NCI-H1436 treated with DMSO at 0.1 percent for 48 hours (cell line): ENCODE measurements at regions not wholly inside any gene's neighbourhood (a gene's known extent, or its start where the extent isn't known, plus 50 kb on each side); places are given as distances from the start of the nearest gene placed in this dataset.

Experiments
- DNase-seq: peaks from one replicate; lab custom pipeline; 2025; lab: John Stamatoyannopoulos, UW

- DNase-seq = no peak
These were observed 101.2 kb upstream of the KLF3 start for GRCh38 chr4:38562751-38563198.

- DNase-seq = peak; percentile 16
These were observed 100.1 kb upstream of the KLF3 start for GRCh38 chr4:38563707-38564495.

- no peak for DNase-seq
These were observed 98.5 kb upstream of the KLF3 start for GRCh38 chr4:38565271-38566199.

DNA sequence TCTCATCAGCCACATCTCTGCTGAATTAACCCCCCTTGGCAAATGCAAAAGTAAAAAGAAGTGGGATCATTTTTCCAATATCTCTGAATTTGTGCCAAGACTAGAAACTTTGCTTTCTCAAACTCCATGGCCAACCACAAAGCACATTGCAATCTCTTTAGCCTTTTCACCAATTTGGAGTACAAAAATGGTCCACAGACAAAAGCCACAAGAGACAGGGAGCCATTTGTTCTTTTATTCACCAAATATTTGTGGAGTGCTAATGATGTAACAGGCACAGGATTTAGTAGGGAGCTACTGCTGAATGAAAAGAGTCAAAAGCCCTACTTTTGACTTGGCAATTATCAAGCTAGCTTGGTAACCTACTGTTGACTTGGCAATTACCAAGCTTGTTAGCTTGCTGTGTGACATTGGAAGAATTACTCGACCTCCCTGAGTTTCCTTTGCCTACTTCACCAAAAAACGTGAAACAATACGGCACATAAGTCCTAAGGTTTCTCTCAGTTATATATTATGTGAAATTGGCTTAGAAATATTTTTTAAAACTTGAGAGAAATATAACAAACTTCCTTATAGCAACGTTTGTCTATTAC lies 97.1 kb upstream of the KLF3 start:
- no peak for DNase-seq

- no peak for DNase-seq
These were observed 96.5 kb upstream of the KLF3 start for GRCh38 chr4:38567457-38567856.

GRCh38 chr4:38568768-38569167 lies 95.2 kb upstream of the KLF3 start:
- peak; percentile 11 for DNase-seq

GRCh38 chr4:38570647-38571276 lies 93.2 kb upstream of the KLF3 start:
- DNase-seq = no peak

- DNase-seq = no peak
These were observed 91.2 kb upstream of the KLF3 start for GRCh38 chr4:38572793-38573192.

DNA sequence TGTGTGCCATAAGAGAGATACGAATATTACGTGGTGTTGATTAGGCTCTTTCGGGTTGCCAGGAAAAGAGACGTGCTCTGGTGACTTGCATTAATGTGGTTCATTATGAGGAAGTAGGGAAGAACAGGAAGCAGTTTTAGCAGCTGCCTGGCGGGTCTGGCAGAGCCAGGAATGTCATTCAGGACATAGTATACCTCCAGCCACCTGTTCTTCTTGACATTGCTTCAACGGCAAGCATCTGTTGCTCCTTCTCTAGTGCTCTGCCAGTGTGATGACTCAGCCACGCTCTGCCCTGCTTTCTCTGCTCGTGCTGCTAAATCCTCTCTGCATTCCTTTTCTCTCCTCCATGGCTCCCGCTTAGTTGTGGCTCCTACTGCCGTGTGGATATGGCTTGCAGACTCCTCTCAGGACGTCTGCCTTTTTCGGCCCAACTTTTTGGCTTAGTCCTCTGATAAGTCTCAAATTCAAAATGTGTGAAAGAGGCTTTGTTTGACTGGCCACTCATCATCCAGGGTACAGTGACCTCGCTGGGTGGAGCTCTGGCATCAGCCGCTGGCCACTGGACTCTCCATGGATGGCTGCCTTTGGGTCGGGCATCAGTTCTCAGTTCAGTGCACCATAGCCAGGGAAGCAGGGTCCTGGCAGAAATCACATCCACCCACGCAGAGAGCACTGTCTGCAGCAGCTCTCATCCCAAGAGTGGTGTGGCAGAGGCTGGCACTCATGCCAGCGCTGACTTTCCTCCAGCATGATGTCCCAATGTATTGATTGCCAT lies 89.3 kb upstream of the KLF3 start:
- no peak for DNase-seq

GRCh38 chr4:38576767-38577166 lies 87.2 kb upstream of the KLF3 start:
- DNase-seq = no peak

- DNase-seq = no peak
These were observed 86.5 kb upstream of the KLF3 start for GRCh38 chr4:38577462-38577861.

DNA sequence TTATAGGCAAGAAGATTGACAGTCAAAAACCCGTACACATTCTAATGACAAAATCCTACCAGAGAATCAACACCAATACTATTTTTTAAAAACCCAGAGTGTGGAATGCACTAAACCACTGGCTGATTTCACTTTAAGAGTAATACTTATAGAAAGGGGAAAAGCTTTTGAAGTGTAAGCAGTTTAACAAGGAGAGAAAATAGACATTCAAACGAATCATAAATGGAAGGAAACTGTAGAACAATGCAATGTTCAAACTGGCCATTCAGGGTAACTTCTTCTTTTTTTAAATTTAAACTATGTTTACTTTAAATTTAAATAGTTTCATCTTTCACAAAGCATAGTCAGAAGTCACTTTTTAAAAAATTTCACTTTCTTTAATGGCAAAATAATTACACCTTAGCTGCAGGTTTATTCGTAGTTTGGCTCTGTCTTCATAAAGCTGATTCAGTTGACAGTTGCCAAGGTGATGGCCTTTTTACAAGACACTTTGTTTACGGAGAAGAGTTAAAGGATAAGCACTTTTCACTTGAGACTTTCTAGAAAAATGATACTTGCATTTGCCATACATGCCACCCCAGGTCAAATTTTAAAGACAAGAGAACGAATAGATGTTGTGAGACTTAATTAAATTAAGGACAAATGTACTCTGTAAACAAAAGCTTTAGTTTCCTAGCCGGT lies 82.4 kb upstream of the KLF3 start:
- DNase-seq = no peak

DNA sequence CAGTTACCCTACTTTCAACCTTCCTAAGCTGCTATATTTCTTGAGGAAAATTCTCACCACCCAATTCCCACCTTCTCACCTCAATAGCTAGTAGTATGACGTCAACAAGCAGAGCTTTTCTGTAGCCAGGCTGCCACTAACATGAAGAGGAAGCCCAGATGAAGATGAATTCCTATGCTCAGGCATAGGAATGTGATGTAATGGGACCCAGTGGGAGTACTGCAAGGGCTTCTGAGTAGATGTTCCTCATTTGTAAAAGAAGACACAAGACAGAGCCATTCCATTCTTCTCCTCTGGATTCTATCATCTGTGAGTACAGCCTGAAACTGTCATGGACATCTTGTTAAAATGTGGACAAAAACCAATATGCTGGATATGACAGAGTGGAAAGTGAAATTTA lies 81.6 kb upstream of the KLF3 start:
- DNase-seq = no peak

- no peak for DNase-seq
These were observed 81.0 kb upstream of the KLF3 start for GRCh38 chr4:38582889-38583470.

DNA sequence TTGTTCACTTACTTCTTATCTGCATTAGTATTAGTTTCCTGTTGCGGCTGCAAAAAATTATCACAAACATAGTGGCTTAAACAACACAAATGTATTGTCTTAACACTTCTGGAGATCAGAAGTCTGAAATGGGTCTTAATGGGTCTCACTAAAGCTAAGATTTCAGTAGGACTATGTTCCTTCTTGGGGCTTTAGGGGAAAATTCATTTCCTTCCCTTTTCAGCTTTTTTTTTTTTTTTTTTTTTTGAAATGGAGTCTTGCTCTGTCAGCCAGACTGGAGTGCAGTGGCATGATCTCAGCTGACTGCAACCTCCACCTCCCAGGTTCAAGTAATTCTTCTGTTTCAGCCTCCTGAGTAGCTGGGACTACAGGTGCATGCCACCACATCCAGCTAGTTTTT lies 78.1 kb upstream of the KLF3 start:
- no peak for DNase-seq

GRCh38 chr4:38587106-38587505 lies 76.9 kb upstream of the KLF3 start:
- DNase-seq = no peak

- no peak for DNase-seq
These were observed 74.0 kb upstream of the KLF3 start for GRCh38 chr4:38590046-38590445.

GRCh38 chr4:38591617-38592337 lies 72.2 kb upstream of the KLF3 start:
- no peak for DNase-seq

DNA sequence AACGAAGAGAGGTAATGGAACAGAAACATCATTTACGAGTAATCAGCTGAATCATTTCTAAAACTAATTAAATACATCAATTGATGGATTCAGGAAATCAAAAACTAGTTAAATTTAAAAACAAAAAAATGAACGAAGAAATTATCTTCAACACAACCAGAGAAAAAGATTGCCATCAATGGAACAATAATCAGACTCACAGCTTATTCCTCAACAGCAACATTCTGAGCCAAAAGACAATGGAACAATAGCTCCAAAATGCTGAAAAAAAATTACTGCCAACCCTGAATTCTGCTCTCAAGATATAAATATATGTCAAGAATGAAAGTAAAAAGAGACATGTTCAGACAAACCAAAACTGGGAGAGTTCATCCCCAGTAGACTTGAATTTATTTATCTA lies 65.5 kb upstream of the KLF3 start:
- no peak for DNase-seq

DNA sequence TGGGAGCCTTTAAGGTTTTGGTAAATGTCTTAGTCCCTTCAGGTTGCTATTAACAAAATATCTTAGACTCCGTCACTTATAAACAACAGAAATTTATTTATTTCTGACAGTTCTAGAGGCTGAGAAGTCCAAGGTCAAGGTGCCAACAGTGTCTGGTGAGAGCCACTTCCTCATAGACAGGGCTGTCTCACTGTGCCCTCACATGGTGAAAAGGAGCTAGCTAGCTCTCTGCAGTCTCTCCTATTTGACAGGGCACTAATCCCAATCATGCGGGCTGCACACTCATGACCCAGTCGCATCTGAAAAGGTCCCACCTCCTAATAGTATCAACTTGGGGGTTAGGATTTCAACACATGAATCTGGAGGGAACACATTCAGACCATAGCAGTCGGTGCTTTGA lies 63.4 kb upstream of the KLF3 start:
- DNase-seq = no peak
